Vagina (tissue), 2 donors: ENCODE measurements at regions not wholly inside any gene's neighbourhood (a gene's known extent, or its start where the extent isn't known, plus 50 kb on each side); places are given as distances from the start of the nearest gene placed in this dataset.

Experiments
- POLR2AphosphoS5 ChIP-seq, 2 donors: sonication (generic); formaldehyde crosslinking; IDR thresholded peaks; one replicate each; pipeline ENCODE4 v1.9.0; 2017; ENCODE audit warnings: antibody characterized with exemption in 2 of 2, mild to moderate bottlenecking in 2 of 2, low read depth in 1 of 2; ENCODE audit not compliant: insufficient read depth in 1 of 2
- TF ChIP-seq, protein P1 (sequence below), 3 experiments: fragments of 450-650 bp in 2 of 3; fragments of 200-600 bp in 1 of 3; sonication (generic) in 1 of 3; IDR thresholded peaks; one replicate each; pipeline ENCODE4 v1.5.1; 2017 to 2019; ENCODE audit warnings: antibody characterized with exemption in 3 of 3, mild to moderate bottlenecking in 2 of 3, moderate library complexity in 2 of 3

DNA sequence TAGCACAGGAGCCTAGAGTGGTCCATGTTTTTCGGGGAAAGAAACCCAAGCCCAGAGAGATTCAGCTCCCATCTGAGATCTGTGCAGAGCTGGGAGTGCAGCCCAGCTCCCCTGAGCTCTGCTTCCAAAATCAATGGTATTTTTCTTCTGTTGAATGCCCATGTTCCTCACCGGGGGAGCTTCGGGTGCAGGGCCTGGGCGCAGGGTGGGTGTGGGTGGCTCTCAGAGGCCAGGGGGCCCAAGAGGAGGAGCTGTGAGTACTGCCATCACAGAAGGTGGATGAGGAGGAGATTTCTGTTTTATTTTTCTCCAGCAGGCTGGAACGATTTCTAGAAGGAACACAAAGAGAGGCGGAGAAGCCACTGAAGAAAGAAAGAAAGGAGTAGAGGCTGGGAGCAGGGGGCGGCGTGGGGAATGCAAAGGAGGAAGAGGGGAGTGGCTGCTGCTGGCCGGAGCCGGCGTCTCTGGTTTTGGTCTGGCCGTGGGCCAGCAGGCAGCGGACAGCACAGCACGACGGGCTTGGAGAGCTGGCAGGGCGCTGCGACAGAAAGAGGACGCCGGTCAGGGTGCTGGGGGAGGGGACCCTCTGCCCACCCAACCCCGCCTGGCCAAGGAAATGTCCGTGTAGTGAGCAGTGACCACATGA is 76.2 kb upstream of the KSR1 start:
- TF ChIP-seq, protein P1, sequence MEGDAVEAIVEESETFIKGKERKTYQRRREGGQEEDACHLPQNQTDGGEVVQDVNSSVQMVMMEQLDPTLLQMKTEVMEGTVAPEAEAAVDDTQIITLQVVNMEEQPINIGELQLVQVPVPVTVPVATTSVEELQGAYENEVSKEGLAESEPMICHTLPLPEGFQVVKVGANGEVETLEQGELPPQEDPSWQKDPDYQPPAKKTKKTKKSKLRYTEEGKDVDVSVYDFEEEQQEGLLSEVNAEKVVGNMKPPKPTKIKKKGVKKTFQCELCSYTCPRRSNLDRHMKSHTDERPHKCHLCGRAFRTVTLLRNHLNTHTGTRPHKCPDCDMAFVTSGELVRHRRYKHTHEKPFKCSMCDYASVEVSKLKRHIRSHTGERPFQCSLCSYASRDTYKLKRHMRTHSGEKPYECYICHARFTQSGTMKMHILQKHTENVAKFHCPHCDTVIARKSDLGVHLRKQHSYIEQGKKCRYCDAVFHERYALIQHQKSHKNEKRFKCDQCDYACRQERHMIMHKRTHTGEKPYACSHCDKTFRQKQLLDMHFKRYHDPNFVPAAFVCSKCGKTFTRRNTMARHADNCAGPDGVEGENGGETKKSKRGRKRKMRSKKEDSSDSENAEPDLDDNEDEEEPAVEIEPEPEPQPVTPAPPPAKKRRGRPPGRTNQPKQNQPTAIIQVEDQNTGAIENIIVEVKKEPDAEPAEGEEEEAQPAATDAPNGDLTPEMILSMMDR (IDR thresholded peaks at IDR 0.05): no peak
- TF ChIP-seq POLR2AphosphoS5 (IDR thresholded peaks at IDR 0.05; ENCODE audit: insufficient read depth in 1 of 2, low read depth in 1 of 2): peak in 1 of 2 donors; percentile 32
